Hematopoietic multipotent progenitor cell (in vitro differentiated cells): ENCODE measurements at regions not wholly inside any gene's neighbourhood (a gene's known extent, or its start where the extent isn't known, plus 50 kb on each side); places are given as distances from the start of the nearest gene placed in this dataset.

Source experiments
- DNase-seq, 3 donors: peaks; one replicate each; pipeline ENCODE4 v3.0.0-alpha.2; 2011 to 2015; ENCODE audit warnings: low read depth in 2 of 3, low spot score in 2 of 3

DNA sequence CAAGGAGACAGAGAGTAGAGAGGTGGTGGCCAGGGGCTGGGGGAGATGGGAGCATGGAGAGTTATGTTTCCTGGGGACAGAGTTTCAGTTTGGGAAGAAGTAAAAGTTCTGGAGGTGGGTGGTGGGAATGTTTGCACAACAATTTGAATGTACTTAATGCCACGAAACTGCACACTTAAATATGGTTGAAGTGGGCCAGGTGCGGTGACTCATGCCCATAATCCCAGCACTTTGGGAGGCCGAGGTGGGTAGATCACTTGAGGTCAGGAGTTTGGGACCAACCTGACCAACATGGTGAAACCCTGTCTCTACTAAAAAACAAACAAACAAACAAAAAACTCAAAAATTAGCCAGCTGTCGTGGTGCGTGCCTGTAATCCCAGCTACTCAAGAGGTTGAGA is 137.2 kb downstream of the PFKFB3 start:
- no peak for DNase-seq

DNA sequence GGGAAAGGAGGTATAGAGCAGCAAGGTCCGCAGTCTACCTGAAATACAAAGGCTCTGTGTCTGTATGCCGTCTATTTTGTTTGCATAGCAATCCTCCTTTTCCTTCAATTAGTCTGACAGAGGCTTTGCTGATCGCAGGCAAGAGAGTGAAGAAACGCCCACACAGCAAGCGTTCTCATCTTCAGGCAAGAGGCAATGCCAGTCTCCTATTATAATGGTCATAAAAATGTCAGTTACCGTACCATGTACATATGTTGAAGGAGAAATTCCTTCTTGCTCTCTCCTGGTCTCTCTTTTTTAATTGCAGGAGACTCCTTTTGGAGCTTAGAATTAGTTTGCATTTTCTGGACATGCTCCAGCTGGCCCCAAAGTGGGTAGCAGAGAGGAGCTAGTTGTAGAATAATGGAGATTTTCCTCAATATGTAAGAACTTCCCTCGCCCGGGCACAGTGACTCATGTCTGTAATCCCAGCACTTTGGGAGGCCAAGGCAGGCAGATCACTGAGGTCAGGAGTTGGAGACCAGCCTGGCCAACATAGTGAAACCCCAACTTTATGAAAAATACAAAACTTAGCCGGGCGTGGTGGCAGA is 139.5 kb downstream of the PFKFB3 start:
- no peak for DNase-seq

DNA sequence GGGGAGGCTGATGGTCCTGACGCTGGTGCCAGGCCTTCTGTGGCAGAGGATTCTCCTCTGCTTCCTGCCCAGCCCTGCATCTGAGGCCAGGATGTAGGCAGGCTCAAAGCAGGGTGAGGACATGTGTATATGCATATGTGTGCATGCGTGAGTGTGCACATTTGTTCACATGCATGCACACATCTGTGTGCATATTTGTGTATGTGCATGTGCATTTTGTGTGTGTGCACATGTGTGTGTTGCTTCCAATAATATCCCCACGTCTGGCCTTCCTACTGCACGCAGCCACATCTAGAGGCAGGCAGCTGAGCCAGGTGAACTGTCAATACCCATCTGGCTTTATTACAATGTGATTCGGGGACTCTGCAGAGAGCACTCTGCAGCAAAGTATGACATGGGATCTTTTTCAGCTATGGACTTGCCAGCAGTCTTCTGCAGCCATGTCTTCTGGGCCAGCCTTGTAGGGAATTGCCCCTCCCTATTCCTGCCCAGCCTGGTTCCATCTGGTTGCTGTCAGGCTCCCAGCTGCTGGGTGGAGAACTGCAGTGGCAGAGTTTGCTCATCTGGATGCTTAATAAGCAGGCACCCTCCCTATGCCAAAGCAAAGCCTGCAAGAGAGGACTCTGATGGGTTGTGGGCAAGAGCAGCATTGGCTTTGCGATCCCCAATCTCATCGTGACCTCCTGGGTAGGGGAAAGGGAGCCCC is 140.7 kb downstream of the PFKFB3 start:
- no peak for DNase-seq

DNA sequence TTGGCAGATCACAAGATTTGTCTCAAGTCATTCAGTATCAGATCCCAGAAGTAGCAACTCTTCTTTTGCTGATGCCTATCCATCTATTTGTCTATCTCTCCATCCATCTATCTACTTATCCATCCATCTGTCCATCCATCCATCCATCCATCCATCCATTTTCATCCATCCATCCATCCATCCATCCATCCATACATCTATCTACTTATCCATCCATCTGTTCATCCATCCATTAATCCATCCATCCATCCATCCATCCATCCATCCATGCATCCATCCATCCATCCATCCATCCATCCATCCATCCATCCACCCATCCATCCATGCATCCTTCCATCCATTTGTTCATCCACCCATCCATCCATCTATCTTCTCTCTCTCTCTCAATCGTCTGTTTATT is 142.7 kb downstream of the PFKFB3 start:
- DNase-seq, result no peak

DNA sequence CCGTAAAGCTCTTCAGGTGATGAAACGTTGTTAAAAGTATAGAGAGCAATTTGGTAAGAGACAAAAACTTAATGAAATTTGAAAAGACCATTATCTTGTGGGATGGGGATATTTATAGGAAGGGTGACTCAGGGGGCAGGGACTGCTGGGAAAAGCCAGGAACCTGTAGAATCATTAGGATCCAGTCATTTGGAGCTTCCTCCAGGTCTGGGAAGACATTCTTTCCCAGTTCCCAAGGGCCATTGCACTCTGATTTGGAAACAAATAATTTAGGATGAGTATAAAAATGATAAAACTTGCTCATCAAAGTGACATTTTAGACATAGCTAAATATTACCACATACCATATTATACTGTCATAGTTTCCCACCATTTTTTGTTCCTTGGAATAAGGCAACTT is 143.9 kb downstream of the PFKFB3 start:
- DNase-seq, result no peak

DNA sequence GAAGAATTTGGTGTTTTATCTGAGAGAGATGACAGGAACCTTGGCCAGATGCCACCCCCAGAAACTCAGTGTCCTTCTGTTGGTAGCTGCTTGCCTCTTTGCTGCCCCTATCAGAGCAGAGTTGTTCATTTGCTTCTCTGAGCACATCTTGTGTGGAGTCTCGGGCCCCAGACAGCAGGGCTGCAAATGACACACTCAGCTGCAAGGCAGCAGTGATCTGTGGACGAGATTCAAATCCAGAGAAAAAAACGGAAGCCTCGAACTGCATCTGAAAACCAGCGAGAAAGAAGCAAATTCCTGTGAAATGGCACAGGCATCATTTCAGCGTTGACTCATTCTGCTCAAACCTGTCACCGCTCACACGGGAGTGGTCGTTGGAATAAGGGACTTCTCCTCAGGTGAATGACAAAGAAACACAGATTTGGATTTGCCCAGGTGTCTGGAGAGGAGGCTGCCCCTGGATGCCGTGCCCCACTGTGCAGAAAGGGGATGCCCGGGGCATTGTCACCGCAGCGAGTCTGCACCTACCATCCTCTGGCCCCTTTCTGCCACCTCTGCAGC is 144.7 kb downstream of the PFKFB3 start:
- peak; percentile 5 to 47 (median 5) for DNase-seq

DNA sequence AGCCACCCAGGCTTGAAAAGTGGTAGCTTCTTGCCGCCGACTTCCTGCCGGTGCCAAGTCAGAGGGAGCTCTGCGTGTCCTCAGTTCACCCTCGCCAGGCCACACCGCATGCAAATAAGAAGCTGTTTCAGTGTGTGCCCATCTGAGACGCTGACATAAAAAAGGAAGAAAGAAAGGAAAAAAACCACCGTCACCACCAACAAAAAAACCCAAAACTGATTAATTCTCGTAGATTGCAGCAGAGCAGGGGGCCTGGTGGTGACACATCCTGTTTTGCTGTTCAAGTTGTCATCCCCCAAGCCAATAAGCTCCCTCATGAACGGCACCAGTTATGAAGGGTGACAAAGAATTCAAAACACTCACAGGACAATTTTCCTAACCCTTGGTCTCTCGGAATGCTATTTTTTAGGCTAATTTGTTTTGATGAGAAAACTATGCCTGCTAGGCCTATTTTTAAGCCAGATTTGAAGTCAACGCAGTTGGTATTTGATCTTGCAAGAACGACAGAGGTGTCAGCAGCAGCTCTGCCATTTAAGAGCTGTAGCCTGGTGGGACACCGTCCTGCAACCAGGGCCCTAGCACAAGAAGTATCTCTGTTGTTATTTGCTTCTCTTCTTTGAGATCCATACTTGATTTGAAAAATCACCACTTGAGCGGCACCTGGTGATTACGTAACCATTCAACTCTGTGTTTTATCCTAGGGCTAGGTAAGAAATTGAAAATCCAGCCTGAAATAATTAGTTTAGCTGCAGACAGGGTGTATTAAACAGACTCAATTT is 145.6 kb downstream of the PFKFB3 start:
- peak; percentile 71 to 94 (median 93) for DNase-seq

DNA sequence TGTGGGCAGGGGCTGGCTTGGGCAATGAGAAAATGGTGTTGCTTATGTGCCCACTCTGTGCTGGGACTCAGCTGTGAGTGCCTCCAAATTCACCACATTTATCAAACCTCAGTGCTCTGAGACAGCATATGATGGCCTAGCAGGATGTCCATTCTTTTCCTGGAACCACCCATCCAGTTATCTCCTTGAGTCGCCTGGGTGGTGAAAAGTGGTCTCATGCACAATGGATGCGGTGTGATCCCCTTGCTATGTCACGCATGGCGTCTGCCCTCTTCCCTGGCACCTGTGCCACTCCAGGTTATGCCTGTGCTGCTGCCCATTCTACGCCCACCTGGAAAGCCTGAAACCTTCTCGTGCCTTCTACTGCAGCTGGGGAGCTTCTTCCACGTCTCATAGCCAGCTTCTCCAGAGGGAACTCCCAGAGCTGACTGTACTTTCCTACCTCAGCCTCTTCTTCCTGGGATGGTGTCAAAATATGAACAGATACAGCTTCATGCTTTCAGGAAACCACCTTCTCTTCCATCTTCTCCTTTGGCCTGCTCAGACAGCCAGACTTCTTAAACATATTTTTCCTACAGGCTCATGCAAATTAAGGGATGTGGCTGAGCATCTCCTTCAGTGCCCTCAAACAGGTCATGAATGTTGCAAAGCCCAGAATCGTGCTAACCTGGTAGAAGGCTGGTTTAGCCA is 147.3 kb downstream of the PFKFB3 start:
- DNase-seq, result no peak

DNA sequence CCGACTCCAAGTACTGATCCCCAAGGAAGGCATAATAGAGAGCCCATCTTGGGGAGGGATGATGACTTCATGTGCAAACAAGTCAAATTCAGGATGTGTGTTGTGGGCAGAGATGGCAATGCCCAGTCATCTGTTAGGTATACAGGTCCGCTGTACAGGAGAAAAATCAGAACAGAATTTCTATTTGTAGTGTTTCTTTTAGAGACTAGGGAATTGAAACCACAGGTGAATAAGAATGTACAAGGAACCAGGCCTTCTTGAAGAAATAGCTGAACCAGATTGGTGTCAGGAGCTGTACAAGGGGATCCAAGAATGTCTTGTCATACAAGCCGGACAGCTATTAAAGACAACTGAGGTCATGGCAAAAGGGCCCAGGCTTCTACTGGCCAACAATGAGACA is 147.9 kb downstream of the PFKFB3 start:
- DNase-seq, result no peak

DNA sequence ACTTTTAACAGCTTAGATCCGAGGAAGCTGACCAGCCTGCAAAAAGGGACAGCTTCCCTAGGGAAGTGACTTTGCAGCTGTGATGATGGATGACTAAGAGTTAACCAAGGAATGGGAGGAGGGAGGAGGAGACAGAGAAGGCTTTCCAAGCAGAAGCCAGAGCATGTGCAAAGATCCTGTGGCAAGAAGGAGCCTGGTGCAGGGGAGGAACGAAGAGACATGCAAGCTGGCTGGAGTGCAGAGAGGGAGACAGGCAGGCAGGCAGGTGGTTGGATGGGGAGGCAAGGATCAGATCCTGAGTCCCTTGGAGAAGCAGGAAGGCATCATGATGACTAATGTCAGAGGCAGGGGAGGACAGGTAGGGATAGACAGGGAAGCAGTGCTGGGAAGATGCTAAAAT is 148.8 kb downstream of the PFKFB3 start:
- no peak for DNase-seq

DNA sequence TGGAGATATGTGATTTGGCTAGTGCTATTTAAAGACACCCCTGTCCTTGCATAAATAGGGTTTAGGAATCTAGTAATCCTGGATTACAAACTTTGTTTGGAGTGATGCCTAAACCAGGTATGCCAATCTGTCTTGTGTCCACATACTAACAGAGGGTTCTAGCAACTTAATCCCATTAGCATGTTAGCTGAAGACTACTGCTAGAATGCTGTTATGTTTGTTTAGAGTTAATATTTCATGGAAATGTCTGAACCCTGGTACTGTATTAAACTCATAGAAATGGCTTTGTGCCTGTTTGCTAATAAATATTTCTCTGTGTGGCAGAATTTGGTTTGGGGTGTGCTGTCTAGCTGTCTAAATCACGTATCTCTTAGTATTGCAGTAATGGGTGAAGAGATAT is 150.8 kb downstream of the PFKFB3 start:
- DNase-seq, result no peak

DNA sequence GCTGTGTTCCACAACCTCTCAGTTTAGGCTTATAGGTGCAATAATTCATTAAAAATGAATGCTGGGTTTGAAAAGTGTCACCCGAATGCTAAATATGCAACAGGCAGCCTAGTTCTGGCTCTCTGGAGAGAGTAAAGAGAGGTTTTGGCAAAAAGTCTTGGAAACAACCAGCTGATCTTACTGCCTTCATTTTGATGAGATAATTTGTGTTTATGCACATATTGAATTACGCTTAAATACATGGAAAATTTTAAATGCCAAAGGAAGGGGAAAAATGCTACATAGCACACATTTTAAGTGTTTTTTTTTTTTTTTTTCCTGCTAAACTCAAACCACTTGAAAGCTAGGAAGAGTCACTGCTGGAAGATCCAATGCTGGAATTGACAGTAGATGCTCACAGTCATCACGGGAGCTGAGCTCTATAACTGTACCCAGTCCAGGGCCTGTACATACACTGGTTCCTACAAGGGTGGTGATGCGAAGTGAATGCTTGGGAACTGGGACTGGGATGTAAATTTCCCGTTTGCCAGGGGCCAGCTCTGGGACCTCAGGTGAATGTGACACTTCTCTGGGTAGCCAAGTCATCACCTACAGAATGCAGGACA is 151.5 kb downstream of the PFKFB3 start:
- no peak for DNase-seq

DNA sequence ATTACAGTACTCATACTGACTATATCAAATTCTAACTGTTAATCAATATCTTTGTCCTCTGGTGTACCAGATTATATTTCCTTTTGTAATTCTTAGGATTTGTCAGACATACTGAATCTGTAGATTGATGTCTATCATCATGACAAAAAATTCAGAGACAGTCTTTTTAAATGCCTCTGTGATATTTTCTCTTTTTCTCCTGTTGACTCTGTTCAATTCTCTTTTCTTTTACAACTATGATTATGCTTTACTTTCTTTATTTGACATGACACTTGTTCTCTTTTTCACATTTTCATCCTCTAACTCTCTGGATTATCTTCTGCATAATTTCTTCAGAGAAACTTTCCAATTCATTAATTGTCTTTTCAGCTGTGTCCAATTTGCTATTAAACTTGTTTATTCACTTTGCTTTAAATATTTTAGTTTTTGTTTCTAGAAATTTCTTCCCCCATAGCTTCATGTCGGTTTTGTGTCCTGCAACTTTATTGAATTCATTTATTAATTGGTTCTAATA is 153.6 kb downstream of the PFKFB3 start:
- peak in 1 of 3 donors; percentile 6 for DNase-seq

DNA sequence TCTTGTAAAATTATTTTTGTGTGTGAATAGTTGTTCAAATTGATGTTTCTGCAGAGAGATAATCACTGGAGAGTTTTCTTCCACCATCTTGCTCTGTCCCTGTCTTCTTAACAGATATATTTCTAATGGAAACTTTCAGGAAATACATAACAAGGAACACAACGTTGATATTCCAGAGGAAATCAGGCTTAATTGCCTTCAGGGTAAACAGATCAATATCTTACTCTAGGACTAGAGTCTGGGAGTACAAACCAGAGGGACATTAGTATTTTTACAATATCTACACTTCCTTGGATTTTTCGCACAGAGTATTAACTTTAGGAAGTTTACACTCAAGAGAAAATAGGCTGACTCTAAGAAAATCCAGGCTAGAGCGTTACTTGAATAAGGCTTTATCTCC is 159.1 kb downstream of the PFKFB3 start:
- DNase-seq, result no peak

DNA sequence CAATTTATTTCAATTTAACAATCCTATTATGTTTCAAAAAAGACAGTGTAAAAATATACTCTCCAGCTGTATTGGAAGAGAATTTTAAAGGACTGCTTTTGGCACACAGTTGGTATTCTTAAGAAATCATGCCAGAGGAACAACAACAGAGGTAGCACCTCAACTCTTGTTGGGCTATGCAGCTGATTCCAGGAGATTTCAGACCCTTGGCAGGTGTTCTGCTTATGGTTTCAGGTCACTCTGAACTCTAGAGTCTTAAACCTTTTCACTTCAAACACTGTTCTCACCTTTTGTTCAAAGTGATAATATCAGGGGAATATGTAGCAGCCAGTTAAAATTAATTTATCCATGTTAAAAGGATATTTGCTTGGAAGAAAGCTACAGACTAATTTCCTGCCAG is 160.1 kb downstream of the PFKFB3 start:
- no peak for DNase-seq

DNA sequence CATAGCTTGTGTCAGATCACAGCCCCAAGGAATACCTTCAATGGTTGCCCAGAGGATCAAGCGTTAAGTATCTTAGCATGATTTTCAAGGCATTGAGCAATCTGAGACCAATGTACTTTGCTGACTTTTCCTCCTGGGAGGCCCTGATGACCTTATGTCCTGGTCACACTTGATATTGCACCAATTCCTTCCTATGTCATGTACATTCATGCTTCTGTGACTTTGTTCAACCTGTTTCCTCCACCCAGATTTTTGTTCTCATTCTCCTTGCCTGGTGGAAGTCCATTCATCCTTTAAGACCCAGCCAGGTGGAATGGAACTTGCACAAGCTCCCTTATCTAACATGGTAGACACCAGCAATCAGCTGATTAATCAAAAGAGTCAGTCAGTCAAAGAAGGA is 160.8 kb downstream of the PFKFB3 start:
- DNase-seq, result no peak

DNA sequence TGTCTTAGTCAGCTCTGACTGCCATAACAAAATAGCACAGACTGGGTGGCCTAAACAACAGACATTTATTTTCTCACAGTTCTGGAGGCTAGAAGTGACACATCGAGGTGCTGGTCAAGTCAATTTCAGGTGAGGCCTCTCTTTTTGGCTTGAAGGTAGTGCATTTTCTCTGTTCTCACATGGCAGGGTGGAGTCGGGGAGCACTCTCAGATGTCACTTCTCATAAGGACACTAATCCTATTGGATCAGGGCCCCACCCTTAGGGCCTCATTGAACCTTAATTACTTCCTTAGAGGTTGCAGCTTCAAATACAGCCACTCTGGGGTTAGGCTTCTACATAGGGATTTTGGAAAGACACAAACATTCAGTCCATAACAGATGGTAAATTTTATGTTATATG is 161.6 kb downstream of the PFKFB3 start:
- DNase-seq, result no peak

DNA sequence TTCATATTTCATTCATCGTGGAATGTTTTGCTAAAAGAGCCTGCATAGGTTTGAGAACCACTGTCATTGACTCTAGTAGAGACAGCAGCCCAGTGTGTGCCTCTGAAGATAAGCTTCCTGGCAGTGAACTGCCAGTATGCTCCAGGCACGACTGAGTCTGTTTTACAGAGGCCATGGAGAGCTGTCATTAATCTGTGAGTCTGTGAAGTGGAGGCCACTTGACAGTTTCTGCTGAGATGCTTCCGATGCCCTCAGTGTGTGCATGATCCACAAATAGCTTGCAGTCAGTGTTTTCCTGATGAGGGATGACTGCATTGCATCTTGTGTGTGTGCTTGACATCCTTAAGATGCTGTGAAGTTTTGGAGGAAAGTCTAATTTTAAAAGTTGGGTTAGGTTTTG is 162.2 kb downstream of the PFKFB3 start:
- no peak for DNase-seq

DNA sequence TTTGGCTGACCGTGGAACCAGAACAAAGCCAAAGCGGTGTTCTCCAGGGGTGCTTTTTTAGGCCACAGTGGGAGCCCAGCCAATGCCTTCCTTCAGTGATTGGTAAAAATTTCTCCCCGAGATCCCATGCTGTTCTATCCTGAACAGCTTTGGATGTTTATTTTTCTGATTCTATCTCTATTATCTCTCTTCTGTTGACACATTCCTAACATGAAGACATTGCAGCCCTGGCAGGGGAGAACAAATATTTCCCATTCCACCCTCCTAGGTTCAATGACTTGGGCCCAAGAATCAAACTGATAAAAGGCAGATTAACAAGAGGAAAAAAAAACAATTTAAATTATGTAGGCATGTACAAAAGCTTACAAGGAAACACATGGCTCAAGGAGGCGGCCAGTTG is 162.7 kb downstream of the PFKFB3 start:
- no peak for DNase-seq
